ENCODE measurements at regions not wholly inside any gene's neighbourhood (a gene's known extent, or its start where the extent isn't known, plus 50 kb on each side); places are given as distances from the start of the nearest gene placed in this dataset.

DNA sequence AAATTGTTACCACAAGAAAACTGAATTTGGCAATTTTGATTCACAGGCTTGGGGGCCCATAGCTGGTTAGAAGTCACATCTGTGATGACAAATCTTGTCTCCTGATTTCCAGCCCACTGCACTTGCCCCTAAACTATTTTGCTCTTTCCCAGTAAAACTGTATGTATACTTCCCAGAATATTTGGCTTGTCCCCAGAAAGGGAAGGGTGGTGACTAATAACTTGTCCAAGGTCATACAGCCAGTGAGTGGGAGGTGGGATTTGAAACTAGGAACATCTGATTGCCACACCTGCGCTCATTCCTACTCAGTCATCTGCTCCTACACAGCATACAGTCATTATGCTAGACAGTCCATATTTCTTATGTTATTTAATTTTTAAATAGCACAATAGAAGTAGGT lies 304.5 kb downstream of the SDHAF3 start:
- Histone ChIP-seq H3K4me3 (no peak overlapping the region), H3K36me3 (ENCODE audit: control insufficient read depth in 2 of 2, insufficient read depth in 2 of 2, low read length in 1 of 2) (no peaks in the 10 kb centered on the region), H3K4me1 (ENCODE audit: control insufficient read depth, insufficient read depth, low read length) (no peaks in the 10 kb centered on the region), H2AFZ (ENCODE audit: control insufficient read depth, low read depth, low read length) (no peak overlapping the region), H3K27me3 (replicated peaks in 1 of 2; ENCODE audit: control insufficient read depth in 2 of 2, insufficient read depth in 2 of 2, low read length in 1 of 2) (no peaks in the 10 kb centered on the region; a peak in 1 of 4 replicates), H3K4me2 (ENCODE audit: control insufficient read depth, insufficient read depth) (no peak overlapping the region), H3K79me2 (ENCODE audit: control insufficient read depth, insufficient read depth, low read length) (no peaks in the 10 kb centered on the region), H3K27ac (ENCODE audit: control insufficient read depth, insufficient read depth) (no peak overlapping the region), H3K9ac (ENCODE audit: control insufficient read depth, insufficient read depth, low read length) (no peak overlapping the region), H3K9me3 (replicated peaks; ENCODE audit: control insufficient read depth, insufficient read depth, low read length) (no peaks in the 10 kb centered on the region), H4K20me1 (ENCODE audit: control insufficient read depth, insufficient read depth) (no peaks in the 10 kb centered on the region)
- 0% methylated on average over 1 of the region's 1 CpG for WGBS (ENCODE audit: insufficient coverage, insufficient replicate concordance, low lambda C conversion rate, missing lambda C conversion rate)
- intact Hi-C loops (cut with micrococcal nuclease; ENCODE audit: unreplicated experiment), result no loop called here
- BruUV-seq (replicated peaks), result no TSS peak
- ATAC-seq (no peak), FAIRE-seq (no peak), DNase-seq (ENCODE audit: low read depth, low spot score) (no peak)
- TF ChIP-seq BMI1 (IDR thresholded peaks at IDR 0.05; ENCODE audit: borderline replicate concordance) (no peak), HDGF (IDR thresholded peaks at IDR 0.05) (no peak), SRF (IDR thresholded peaks at IDR 0.05; ENCODE audit: low read depth in 2 of 2, low read length in 2 of 2) (no peak), CBX5 (IDR thresholded peaks at IDR 0.05; ENCODE audit: low read depth) (no peak), HSF1 (IDR thresholded peaks at IDR 0.05; ENCODE audit: low read depth, low read length) (no peak), NFYA (IDR thresholded peaks at IDR 0.05; ENCODE audit: borderline replicate concordance, low read depth, low read length) (no peak)
- CTCF ChIA-PET, result no interaction called here
- POLR2A ChIA-PET, result no interaction called here
- RAD21 ChIA-PET (ENCODE audit: unreplicated experiment), result no interaction called here
- in situ Hi-C loops (cut with MboI), result no loop called here
- SMC1A ChIA-PET (ENCODE audit: uncharacterized antibody, unreplicated experiment), result interaction anchor here (1.2 kb wide), 1 partner anchor 10 kb away, joined by 3 read pairs; no protein-coding TSS in a partner anchor

DNA sequence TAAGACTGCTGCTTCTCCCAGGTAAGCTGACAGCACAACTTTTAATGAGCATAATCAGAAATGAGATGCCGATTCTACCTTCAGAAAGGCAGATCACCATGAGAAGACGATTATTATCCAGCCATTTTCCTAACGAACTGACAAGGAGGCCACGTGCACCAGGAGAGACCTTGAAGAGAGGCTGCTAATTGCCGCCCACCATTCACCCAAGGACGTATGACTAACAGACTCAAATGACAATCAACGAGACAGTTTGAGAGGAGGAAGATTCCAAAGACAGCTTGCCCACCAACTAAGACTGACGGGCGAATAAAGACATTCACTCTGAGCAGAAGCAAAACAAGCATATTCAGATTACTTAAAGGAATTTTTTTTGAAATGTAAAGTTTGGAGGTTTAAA lies 301.9 kb upstream of the TAC1 start:
- POLR2A ChIA-PET, result no interaction called here
- FAIRE-seq (no peak), DNase-seq (ENCODE audit: low read depth, low spot score) (no peak), ATAC-seq (no peak)
- WGBS (ENCODE audit: insufficient coverage, insufficient replicate concordance, low lambda C conversion rate, missing lambda C conversion rate), result 17% methylated on average over 9 of the region's 9 CpGs
- H3K4me2 ChIP-seq (ENCODE audit: control insufficient read depth, insufficient read depth), result no peak overlapping the region
- SMC1A ChIA-PET (ENCODE audit: uncharacterized antibody, unreplicated experiment), result no interaction called here
- H4K20me1 ChIP-seq (ENCODE audit: control insufficient read depth, insufficient read depth), result no peaks in the 10 kb centered on the region
- intact Hi-C loops (cut with micrococcal nuclease; ENCODE audit: unreplicated experiment) (no loop called here), in situ Hi-C loops (cut with MboI) (no loop called here)
- H3K9me3 ChIP-seq (replicated peaks; ENCODE audit: control insufficient read depth, insufficient read depth, low read length), result no peaks in the 10 kb centered on the region
- no peak overlapping the region for H3K27ac ChIP-seq (ENCODE audit: control insufficient read depth, insufficient read depth)
- H2AFZ ChIP-seq (ENCODE audit: control insufficient read depth, low read depth, low read length), result no peak overlapping the region
- BruUV-seq (replicated peaks), result no TSS peak
- no peaks in the 10 kb centered on the region for H3K36me3 ChIP-seq (ENCODE audit: control insufficient read depth in 2 of 2, insufficient read depth in 2 of 2, low read length in 1 of 2)
- no peaks in the 10 kb centered on the region for H3K79me2 ChIP-seq (ENCODE audit: control insufficient read depth, insufficient read depth, low read length)
- TF ChIP-seq BACH1 (IDR thresholded peaks at IDR 0.05; ENCODE audit: borderline replicate concordance), result no peak
- no peak for TF ChIP-seq NR2C2 (IDR thresholded peaks at IDR 0.05; ENCODE audit: borderline replicate concordance, control insufficient read depth, insufficient read length, low read depth)
- TF ChIP-seq SMAD1 (IDR thresholded peaks at IDR 0.05; ENCODE audit: low read depth, partially characterized antibody), result no peak
- no peak for TF ChIP-seq FOXM1 (IDR thresholded peaks at IDR 0.05; ENCODE audit: low read depth, low read length)
- no peak for TF ChIP-seq RFX5 (IDR thresholded peaks at IDR 0.05; ENCODE audit: low read depth, low read length)
- TF ChIP-seq MLLT1 (IDR thresholded peaks at IDR 0.05), result no peak
- no peak for TF ChIP-seq SRF (IDR thresholded peaks at IDR 0.05; ENCODE audit: low read depth in 2 of 2, low read length in 2 of 2)
- TF ChIP-seq BCL11A (IDR thresholded peaks at IDR 0.05; ENCODE audit: low read depth, low read length), result no peak
- TF ChIP-seq SUZ12 (IDR thresholded peaks at IDR 0.05; ENCODE audit: unreplicated experiment), result no peak
- TF ChIP-seq IRF4 (IDR thresholded peaks at IDR 0.05; ENCODE audit: low read depth, low read length), result no peak
- no peaks in the 10 kb centered on the region; a peak in 1 of 4 replicates for H3K27me3 ChIP-seq (replicated peaks in 1 of 2; ENCODE audit: control insufficient read depth in 2 of 2, insufficient read depth in 2 of 2, low read length in 1 of 2)
- CTCF ChIA-PET, result no interaction called here
- H3K4me1 ChIP-seq (ENCODE audit: control insufficient read depth, insufficient read depth, low read length), result no peaks in the 10 kb centered on the region
- H3K9ac ChIP-seq (ENCODE audit: control insufficient read depth, insufficient read depth, low read length), result no peak overlapping the region
- RAD21 ChIA-PET (ENCODE audit: unreplicated experiment), result no interaction called here
- no peak overlapping the region for H3K4me3 ChIP-seq

All from GM12878 (cell line).